ENCODE measurements at regions not wholly inside any gene's neighbourhood (a gene's known extent, or its start where the extent isn't known, plus 50 kb on each side); places are given as distances from the start of the nearest gene placed in this dataset.
"Not testable (repeated sequence)": the region's sequence is repeated elsewhere in the genome, so short reads cannot be mapped to it uniquely, and the experiment has no call there.

- H3K4me3 ChIP-seq; DNase-seq; ATAC-seq; H3K9me3 ChIP-seq; H3K27ac ChIP-seq; intact Hi-C loops (cut with DNase I); H3K27me3 ChIP-seq; H3K36me3 ChIP-seq (replicated peaks in 1 of 2; ENCODE audit: insufficient read depth in 1 of 2, low read depth in 2 of 2); H3K4me1 ChIP-seq: not testable (repeated sequence)
- 65 to 66% methylated on average over 2 to 3 of the region's 3 CpGs for WGBS, 2 donors
Measured at GRCh38 chrX:67213686-67214085, 330.1 kb upstream of the AR start.

DNA sequence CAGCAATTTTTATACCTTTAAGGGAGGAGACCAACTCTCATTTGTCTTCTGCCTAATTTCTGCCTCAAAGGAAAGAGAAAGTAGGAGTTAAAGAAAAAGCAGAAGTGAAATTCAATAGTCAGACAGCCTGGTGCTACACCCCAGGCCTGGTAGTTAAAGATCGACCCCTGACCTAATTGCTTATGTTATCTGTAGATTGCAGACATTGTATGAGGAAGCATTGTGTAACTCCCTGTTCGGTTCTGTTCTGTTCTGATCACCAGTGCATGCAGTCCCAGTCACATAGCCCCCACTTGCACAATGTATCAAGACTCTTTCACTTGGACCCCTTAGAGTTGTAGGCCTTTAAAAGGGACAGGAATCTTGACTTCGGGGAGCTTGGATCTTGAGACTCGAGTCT is 335.9 kb upstream of the AR start:
- no peak overlapping the region for H3K27ac ChIP-seq
- no peaks in the 10 kb centered on the region for H3K9me3 ChIP-seq
- H3K27me3 ChIP-seq, result no peaks in the 10 kb centered on the region
- no peak for ATAC-seq
- no peak for DNase-seq
- H3K36me3 ChIP-seq (replicated peaks in 1 of 2; ENCODE audit: insufficient read depth in 1 of 2, low read depth in 2 of 2), result no peaks in the 10 kb centered on the region
- H3K4me3 ChIP-seq, result no peak overlapping the region
- no peaks in the 10 kb centered on the region for H3K4me1 ChIP-seq
- 18 to 48% methylated on average over 2 to 4 of the region's 4 CpGs for WGBS, 2 donors
- TF ChIP-seq CTCF (IDR thresholded peaks at IDR 0.05), result no peak
- TF ChIP-seq POLR2A (IDR thresholded peaks at IDR 0.05), result no peak
- intact Hi-C loops (cut with DNase I), result no loop called here

- no peaks in the 10 kb centered on the region for H3K9me3 ChIP-seq
- no peak overlapping the region for H3K4me3 ChIP-seq
- intact Hi-C loops (cut with DNase I), result no loop called here
- WGBS, 2 donors, result 41 to 83% methylated on average over 1 to 2 of the region's 2 CpGs
- H3K36me3 ChIP-seq (replicated peaks in 1 of 2; ENCODE audit: insufficient read depth in 1 of 2, low read depth in 2 of 2), result no peaks in the 10 kb centered on the region
- TF ChIP-seq CTCF (IDR thresholded peaks at IDR 0.05) (no peak), POLR2A (IDR thresholded peaks at IDR 0.05) (no peak)
- no peak overlapping the region for H3K27ac ChIP-seq
- H3K4me1 ChIP-seq, result no peaks in the 10 kb centered on the region
- no peak for DNase-seq
- no peak for ATAC-seq
- no peaks in the 10 kb centered on the region for H3K27me3 ChIP-seq
Measured at GRCh38 chrX:67159437-67159836, 384.4 kb upstream of the AR start.

DNA sequence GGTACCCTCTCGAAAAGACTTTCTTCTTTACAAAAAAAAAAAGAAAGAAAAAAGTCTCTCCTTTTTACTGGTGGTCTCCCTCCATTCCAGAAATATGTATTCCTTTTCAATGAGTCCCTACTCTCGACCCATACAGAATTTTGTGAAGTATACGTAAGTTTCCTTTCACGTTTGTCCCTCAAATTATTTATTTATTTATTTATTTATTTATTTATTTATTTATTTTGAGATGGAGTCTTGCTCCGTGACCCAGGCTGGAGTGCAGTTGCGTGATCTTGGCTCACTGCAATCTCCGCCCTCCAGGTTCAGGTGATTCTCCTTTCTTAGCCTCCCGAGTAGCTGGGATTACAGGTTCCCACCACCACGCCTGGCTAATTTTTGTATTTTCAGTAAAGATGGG is 429.2 kb upstream of the AR start:
- no peak for DNase-seq
- ATAC-seq, result no peak
- intact Hi-C loops (cut with DNase I), result no loop called here
- Histone ChIP-seq H3K36me3 (replicated peaks in 1 of 2; ENCODE audit: insufficient read depth in 1 of 2, low read depth in 2 of 2) (no peaks in the 10 kb centered on the region), H3K4me3 (no peak overlapping the region), H3K27ac (no peak overlapping the region), H3K27me3 (no peaks in the 10 kb centered on the region), H3K9me3 (no peaks in the 10 kb centered on the region), H3K4me1 (no peaks in the 10 kb centered on the region)
- WGBS, 2 donors, result 45 to 55% methylated on average over 5 to 9 of the region's 9 CpGs
- no peak for TF ChIP-seq POLR2A (IDR thresholded peaks at IDR 0.05)
- no peak for TF ChIP-seq CTCF (IDR thresholded peaks at IDR 0.05)

GRCh38 chrX:67105758-67106116 is 438.1 kb upstream of the AR start:
- Histone ChIP-seq H3K4me3 (no peak overlapping the region), H3K27me3 (no peaks in the 10 kb centered on the region), H3K36me3 (replicated peaks in 1 of 2; ENCODE audit: insufficient read depth in 1 of 2, low read depth in 2 of 2) (no peaks in the 10 kb centered on the region), H3K4me1 (no peaks in the 10 kb centered on the region), H3K27ac (no peak overlapping the region), H3K9me3 (no peaks in the 10 kb centered on the region)
- no peak for ATAC-seq
- WGBS, 2 donors, result 0 to 73% methylated on average over 1 to 2 of the region's 2 CpGs
- intact Hi-C loops (cut with DNase I), result no loop called here
- TF ChIP-seq POLR2A (IDR thresholded peaks at IDR 0.05) (no peak), CTCF (IDR thresholded peaks at IDR 0.05) (no peak)
- no peak for DNase-seq

Measured in body of pancreas (tissue), 4 donors.